Cerebellar cortex (tissue), 1 donor: ENCODE measurements at regions not wholly inside any gene's neighbourhood (a gene's known extent, or its start where the extent isn't known, plus 50 kb on each side); places are given as distances from the start of the nearest gene placed in this dataset.

Experiments
- DNase-seq: peaks from one replicate; pipeline ENCODE4 v3.0.0-alpha.2; 2015; ENCODE audit warnings: low spot score

- no peak for DNase-seq
Observed at GRCh38 chr3:102158080-102158740, 276.6 kb upstream of the ZPLD1 start.

DNA sequence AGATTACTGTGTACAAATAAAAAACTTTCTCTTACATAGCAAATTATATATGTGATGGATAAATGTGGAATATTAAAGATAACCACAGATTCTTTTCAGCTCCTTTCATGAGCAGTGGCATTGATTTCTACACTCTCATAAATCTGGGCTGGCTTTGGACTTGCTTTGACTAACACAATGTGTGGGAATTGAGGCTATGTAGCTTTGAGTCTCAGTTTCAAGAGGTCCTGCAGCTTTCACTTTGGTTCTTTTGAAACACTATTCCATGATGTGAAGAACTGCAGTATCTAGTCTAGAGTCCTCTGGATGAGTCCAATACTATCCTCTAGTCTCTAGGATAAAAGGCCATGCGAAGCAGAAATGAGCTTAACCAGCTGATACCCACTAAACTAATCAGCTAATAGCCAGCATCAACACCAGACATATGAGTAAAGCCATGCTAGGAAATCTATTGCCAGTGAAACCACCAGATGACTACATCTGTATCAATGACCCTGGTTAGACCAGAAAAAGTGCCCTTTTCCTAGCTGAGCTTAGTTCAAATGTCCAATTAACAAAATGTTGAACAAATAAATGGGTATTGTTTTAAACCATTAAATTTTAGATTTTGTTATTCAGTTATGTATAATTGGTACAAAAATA is 274.9 kb upstream of the ZPLD1 start:
- no peak for DNase-seq

DNA sequence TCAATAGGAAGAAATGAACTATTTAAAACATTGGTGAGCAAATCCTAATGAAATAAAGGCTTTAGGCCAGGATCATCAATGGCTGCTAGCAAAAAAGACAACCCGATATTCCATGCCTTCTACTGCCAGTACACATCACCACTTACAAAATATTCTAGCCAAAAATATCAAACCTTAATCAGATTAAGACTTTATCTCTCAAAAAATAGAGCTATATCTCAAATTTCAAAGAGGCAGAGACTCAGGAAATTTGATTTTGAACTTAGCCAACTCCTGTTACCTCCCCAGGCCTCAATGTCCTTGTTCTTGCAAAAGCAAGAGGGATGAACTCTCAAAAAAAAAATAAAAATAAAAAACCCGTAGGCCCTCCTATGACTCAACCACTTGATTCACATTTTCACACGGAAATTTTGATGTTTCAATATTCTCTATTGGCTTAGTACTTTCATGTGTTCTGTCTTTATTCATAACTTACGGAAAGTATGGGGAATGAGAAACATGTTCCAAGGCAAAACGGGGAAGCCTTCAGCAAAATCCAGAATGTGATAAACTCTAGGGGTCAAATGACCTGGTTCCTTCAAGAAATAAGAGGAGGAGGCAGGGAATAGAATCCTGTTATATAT is 273.3 kb upstream of the ZPLD1 start:
- no peak for DNase-seq

DNA sequence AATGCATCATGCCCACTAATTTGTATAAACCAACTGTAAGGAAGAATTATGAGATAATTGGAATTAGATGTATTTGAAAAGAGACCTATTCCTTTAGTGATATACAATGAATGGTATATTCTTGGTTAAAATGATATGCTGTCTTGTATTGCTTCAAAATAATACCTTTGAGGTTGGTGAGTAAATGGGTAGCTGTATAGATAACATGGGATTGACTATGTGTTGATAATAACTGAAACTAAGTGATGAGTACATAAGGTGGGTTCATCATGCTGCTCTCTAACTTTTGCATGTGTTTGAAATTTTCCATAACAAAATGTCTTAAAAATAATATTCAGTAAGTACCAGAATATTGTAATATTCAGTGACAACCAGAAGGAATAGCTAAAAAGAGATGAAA is 272.6 kb upstream of the ZPLD1 start:
- no peak for DNase-seq

GRCh38 chr3:102163039-102163817 is 271.6 kb upstream of the ZPLD1 start:
- no peak for DNase-seq

GRCh38 chr3:102163818-102164154 is 271.0 kb upstream of the ZPLD1 start:
- no peak for DNase-seq

DNA sequence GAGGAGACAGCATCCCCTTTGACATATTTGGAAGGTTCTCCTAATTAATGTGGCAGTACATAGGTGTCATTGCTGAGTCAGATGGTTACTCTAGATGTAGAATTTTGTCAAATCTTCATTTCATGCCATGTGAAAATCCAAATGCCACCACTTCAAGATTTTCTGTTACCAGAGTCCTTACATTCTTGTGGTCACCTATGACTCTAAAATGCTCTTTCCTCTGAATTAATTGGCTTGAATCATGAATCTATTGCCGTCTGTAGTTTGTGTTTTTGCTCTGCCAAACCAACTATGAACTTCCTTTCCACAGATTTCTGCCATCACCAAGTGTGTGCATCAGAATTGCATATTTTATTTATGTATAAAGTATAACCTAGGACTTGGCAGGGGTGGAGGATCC is 269.4 kb upstream of the ZPLD1 start:
- no peak for DNase-seq

DNA sequence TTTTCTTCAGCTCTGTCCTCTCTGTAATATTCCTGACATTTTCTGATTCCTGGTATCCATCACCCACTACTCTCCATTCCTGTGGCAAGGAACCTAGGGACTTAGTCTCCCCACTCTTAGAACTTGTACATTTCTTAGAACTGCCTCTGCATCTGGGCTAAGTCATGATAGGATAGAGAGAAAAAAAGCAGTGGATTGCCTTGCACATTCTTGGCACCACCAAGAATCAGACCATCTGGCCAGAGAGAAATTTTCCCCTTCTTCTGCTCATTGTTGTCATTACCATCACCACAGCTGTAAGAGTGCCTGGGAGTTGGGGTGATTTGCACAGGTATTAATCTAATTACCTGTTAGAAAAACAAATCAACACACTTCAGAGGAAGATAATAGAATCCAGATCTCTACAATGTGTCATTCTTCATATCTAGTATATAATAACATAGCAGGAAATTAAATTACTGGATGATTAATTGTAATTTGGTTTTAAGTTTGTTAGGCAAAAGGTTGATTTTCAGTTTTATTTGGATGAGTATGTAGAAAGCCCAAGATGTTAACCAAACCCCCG is 264.8 kb upstream of the ZPLD1 start:
- no peak for DNase-seq

DNA sequence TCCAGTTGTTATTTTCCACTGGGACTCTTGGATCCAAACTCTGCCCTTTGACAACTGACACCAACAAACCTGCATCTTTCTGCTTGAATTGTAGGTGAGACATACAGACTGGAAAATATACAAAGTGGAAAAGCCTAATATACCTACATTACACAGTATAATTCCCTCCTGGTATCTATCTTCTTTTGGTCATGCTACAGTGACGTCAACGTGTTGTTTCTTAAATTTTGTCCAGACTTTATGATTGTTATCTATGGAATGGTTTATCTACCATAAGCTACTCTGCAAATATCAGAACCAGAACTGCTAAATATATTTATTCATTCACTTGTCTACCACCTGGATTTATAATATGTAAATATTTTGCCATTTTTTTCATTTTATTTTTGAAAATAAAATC is 264.3 kb upstream of the ZPLD1 start:
- no peak for DNase-seq

GRCh38 chr3:102174312-102174712 is 260.5 kb upstream of the ZPLD1 start:
- DNase-seq: no peak

GRCh38 chr3:102174832-102175374 is 259.9 kb upstream of the ZPLD1 start:
- DNase-seq: no peak

- no peak for DNase-seq
Observed at GRCh38 chr3:102176333-102177050, 258.3 kb upstream of the ZPLD1 start.

DNA sequence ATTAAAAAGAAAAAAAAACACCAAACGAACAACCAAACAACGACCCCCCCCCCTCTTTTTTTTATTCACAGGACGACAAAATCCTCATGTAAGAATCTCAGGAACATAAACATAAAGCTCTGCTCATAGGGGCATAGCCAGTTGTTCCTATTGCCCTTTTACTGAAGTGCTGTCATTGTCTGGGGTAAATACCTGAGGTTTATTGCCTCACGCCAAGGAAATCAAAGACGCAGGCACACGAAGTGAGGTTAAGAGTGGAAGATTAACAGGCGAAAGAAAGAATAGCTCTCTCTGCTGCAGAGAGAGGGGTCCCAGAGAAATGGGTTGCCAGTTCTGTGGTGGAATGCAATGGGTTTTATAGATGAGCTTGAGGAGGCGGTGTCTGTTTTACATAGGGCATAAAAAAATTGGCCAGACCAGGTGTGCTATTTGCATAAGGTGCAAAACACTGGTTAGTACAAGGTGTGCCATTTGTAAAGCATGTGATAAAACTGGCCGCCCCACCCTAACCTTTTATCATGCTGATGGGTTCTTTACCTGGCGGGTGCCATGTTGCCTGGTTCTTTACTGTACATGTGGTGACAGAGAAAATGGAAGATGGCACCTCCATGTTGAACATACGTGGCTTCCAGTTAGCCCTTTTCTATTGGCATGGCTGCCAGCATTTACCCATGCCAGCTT is 257.6 kb upstream of the ZPLD1 start:
- DNase-seq: no peak

- DNase-seq: no peak
Observed at GRCh38 chr3:102178817-102179216, 256.0 kb upstream of the ZPLD1 start.

GRCh38 chr3:102179326-102180177 is 255.3 kb upstream of the ZPLD1 start:
- DNase-seq: no peak

- no peak for DNase-seq
Observed at GRCh38 chr3:102180280-102180931, 254.4 kb upstream of the ZPLD1 start.

DNA sequence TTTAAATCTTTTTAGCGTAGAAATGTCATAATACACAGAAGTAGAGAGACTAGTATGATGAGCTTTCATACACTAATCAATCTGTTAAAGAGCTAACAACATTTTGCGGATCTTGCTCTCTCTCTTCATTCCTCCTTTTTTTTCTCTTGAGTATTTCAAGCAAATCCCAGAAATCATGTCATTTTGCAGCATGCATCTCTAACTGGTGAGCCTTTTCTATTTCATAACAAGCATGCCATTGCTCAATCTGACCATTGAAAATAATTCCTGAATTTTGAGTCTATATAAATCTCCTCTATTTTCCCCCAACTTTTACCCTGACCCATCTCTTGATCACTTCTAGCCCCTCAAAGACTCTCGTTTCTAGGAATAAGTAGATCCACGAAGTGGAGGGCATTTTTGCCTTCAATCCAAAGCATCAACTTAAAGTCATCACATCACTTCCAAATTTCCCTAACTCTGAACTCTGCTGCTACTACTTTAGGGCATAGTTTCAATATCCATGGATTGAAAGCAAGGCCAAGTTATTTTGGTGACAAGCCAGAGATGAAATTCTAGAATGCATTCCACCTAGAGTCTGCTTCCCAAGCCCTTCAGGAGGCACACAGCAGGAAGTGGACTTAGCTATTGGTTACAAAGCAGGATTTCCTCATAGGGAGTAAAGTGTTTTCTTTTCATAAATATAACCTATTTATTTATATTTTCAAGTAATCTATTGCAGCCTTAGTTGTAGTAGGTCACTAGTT is 253.5 kb upstream of the ZPLD1 start:
- DNase-seq: no peak

GRCh38 chr3:102182162-102182561 is 252.7 kb upstream of the ZPLD1 start:
- no peak for DNase-seq

- no peak for DNase-seq
Observed at GRCh38 chr3:102183186-102183585, 251.6 kb upstream of the ZPLD1 start.
